ENCODE measurements at regions not wholly inside any gene's neighbourhood (a gene's known extent, or its start where the extent isn't known, plus 50 kb on each side); places are given as distances from the start of the nearest gene placed in this dataset.

DNA sequence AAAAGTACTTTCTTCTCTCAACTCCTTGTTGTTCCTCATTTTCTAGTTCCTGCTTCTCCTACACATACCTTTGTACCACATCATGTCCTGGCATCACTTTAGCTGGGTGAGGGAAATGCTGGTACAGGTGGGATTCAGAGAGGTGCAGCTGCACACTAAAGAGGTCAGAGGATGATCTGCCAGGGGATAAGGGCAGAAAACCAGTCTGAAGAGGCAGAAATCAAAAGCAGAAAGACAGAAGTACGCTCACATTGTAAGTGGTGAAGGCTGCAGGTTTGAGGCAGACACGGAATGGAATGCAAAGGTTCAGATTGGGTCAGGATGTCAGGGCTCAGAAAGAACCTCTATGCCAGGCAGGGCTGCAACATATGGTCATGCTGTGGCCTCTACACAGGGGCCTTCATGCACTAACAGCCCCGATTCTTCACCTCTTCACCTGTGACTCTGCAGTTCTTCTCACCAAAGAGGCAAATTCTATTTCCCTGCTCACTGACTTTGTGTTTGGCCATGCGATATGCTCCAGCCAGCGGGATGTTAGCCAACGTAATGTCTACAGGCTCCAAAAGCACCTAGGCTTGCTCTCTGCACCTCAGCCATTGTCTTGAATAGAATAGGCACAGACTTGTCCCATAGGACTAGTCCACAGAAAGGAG lies 373.7 kb downstream of the NXPE2 start:
- no peaks in the 10 kb centered on the region for H3K27me3 ChIP-seq (ENCODE audit: control insufficient read depth, insufficient read depth, low read length)
- no peak overlapping the region for H3K27ac ChIP-seq (ENCODE audit: low read length)
- WGBS (ENCODE audit: insufficient coverage): 74% methylated on average over 6 of the region's 6 CpGs
- no peak overlapping the region for H3K4me3 ChIP-seq (ENCODE audit: low read length)
- H3K4me1 ChIP-seq (ENCODE audit: control insufficient read depth, insufficient read depth, low read length): no peaks in the 10 kb centered on the region
- DNase-seq: no peak
- no peaks in the 10 kb centered on the region for H3K36me3 ChIP-seq (ENCODE audit: control insufficient read depth, insufficient read depth, low read length)
- peaks cover 10% of the 10 kb centered on the region for H3K9me3 ChIP-seq (replicated peaks; ENCODE audit: control insufficient read depth, low read depth, low read length)

DNA sequence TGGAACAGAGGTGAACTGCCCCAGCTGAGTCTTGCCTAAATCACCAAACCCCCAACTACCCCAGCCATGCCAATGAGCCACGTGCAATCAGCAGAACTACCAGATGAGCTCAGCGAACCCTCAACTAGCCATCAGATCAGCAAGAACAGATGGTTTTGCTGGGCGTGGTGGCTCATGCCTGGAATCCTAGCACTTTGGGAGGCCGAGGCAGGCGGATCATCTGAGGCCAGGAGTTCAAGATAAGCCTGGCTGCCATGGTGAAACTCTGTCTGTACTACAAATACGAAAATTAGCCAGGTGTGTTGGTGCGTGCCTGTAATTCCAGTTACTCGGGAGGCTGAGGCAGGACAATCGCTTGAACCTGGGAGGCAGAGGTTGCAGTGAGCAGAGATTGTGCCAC lies 374.3 kb downstream of the NXPE2 start:
- no peaks in the 10 kb centered on the region for H3K36me3 ChIP-seq (ENCODE audit: control insufficient read depth, insufficient read depth, low read length)
- no peak for DNase-seq
- WGBS (ENCODE audit: insufficient coverage): 85% methylated on average over 9 of the region's 9 CpGs
- H3K9me3 ChIP-seq (replicated peaks; ENCODE audit: control insufficient read depth, low read depth, low read length): peaks cover 13% of the 10 kb centered on the region
- no peaks in the 10 kb centered on the region for H3K27me3 ChIP-seq (ENCODE audit: control insufficient read depth, insufficient read depth, low read length)
- H3K27ac ChIP-seq (ENCODE audit: low read length): no peak overlapping the region
- H3K4me3 ChIP-seq (ENCODE audit: low read length): no peak overlapping the region
- no peaks in the 10 kb centered on the region for H3K4me1 ChIP-seq (ENCODE audit: control insufficient read depth, insufficient read depth, low read length)

DNA sequence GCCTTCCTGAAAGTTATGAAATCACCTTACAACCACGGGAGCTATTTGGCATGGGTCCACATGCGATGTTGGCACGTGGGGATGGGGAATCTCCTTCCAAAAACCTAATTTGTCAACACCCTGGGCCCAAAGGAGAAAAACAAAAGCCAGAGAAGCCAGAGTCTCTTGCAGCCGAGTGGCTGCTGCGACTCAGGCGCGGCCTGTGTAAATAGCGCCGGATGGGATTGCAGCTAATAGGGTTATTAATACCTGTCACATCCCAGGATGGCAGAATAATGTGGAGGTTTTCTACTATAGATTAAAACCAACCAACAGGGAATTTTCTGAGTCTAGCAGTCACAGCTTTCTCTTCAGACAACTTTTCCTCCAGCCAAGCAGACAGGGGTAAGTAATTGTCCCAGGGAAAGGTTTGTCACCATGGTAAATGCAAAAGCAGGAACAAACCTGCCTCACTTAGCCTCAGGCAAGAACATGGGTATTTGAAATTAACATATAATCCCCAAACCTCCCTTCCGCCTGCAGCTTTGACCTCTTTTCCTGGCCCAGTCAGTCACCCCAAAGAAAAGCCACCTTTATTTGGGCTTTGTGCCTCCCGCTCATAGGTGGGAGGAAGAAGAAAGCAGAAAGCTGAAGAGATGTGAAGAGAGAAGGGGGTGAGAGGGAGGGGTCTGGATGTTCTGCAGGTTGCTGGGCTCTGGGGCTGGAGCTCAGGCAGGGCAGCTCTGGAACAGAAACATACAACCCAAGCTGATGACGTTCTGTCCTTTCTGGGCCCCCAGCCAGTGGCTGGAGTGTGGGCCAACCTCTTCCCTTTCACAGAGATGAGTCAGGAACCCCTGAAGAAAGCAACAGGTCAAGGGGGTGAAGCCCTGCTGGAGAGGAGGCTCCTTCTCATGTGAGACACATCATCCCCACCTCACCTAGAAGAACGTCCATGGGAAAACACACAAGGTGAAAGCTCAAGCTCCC lies 376.5 kb downstream of the NXPE2 start:
- Histone ChIP-seq H3K27me3 (ENCODE audit: control insufficient read depth, insufficient read depth, low read length) (no peaks in the 10 kb centered on the region), H3K27ac (ENCODE audit: low read length) (no peak overlapping the region), H3K9me3 (replicated peaks; ENCODE audit: control insufficient read depth, low read depth, low read length) (peaks cover 13% of the 10 kb centered on the region), H3K4me3 (ENCODE audit: low read length) (no peak overlapping the region), H3K4me1 (ENCODE audit: control insufficient read depth, insufficient read depth, low read length) (no peaks in the 10 kb centered on the region), H3K36me3 (ENCODE audit: control insufficient read depth, insufficient read depth, low read length) (no peaks in the 10 kb centered on the region)
- 67% methylated on average over 2 of the region's 13 CpGs for WGBS (ENCODE audit: insufficient coverage)
- DNase-seq: no peak

DNA sequence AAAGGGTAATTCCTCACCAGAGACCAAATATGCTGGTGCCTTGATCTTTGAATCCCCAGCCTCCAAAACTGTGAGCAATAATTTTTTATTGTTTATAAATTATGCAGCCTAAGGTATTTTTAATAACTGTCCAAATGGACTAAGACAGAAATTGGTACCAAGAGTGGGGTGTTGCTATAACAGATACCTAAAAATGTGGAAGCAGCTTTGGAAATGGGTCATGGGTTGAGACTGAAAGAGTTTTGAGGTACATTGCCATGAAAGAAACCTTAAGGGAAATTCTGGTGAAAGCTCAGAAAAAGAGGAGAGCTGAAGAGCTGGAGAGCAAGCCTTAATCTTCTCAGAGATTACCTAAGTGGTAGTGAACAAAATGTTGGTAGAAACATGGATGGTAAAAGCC lies 378.2 kb downstream of the NXPE2 start:
- Histone ChIP-seq H3K4me1 (ENCODE audit: control insufficient read depth, insufficient read depth, low read length) (peaks cover 4% of the 10 kb centered on the region), H3K4me3 (ENCODE audit: low read length) (no peak overlapping the region), H3K27ac (ENCODE audit: low read length) (no peak overlapping the region), H3K36me3 (ENCODE audit: control insufficient read depth, insufficient read depth, low read length) (no peaks in the 10 kb centered on the region), H3K27me3 (ENCODE audit: control insufficient read depth, insufficient read depth, low read length) (no peaks in the 10 kb centered on the region), H3K9me3 (replicated peaks; ENCODE audit: control insufficient read depth, low read depth, low read length) (peaks cover 13% of the 10 kb centered on the region)
- DNase-seq: no peak

DNA sequence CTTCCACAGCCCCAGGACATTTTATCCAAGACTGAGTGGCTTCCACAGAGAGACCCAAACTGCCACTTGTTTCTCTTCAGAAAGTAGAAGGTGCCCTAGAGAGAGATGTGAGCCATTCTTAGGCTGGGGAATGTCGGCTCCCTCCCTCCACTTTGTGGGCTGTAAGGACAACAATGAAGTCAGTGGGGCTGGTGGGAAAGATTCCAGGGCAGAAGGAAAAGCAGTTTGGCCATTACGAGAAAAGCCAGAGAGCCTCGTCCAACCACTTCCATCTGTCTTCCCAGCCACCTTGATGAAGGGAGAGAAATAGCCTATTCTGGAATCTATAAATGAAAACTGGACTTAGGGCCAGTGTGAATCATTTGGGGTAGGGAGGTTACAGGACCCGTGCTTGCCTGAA lies 382.5 kb downstream of the NXPE2 start:
- peak; percentile 64 for DNase-seq
- peaks cover 4% of the 10 kb centered on the region for H3K4me1 ChIP-seq (ENCODE audit: control insufficient read depth, insufficient read depth, low read length)
- H3K9me3 ChIP-seq (replicated peaks; ENCODE audit: control insufficient read depth, low read depth, low read length): peaks cover 13% of the 10 kb centered on the region
- H3K4me3 ChIP-seq (ENCODE audit: low read length): no peak overlapping the region
- no CpG with 5 or more reads among the region's 4 CpGs for WGBS (ENCODE audit: insufficient coverage)
- no peaks in the 10 kb centered on the region for H3K27me3 ChIP-seq (ENCODE audit: control insufficient read depth, insufficient read depth, low read length)
- H3K27ac ChIP-seq (ENCODE audit: low read length): no peak overlapping the region
- no peaks in the 10 kb centered on the region for H3K36me3 ChIP-seq (ENCODE audit: control insufficient read depth, insufficient read depth, low read length)

DNA sequence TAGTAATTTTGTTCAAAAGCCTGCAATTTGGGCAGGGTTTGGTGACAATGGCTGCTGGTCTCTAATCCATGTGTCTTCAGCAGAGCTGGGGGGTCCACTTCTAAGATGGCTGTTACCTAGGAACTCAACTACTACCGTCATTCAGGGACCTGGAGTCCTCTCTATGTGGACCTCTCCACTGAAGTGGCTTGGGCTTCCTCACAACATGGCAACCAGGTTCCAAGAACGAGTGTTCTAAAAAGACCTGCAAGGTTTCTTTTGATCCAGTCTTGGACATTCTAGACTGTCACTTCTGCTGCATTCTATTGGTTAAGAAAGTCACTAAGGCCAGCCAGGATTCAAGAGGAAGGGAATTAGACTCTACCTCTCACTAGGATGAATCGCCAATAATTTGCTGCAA lies 387.0 kb downstream of the NXPE2 start:
- Histone ChIP-seq H3K4me1 (ENCODE audit: control insufficient read depth, insufficient read depth, low read length) (no peaks in the 10 kb centered on the region), H3K36me3 (ENCODE audit: control insufficient read depth, insufficient read depth, low read length) (no peaks in the 10 kb centered on the region), H3K9me3 (replicated peaks; ENCODE audit: control insufficient read depth, low read depth, low read length) (peaks cover 3% of the 10 kb centered on the region), H3K4me3 (ENCODE audit: low read length) (no peak overlapping the region), H3K27ac (ENCODE audit: low read length) (no peak overlapping the region), H3K27me3 (ENCODE audit: control insufficient read depth, insufficient read depth, low read length) (peaks cover 3% of the 10 kb centered on the region)
- 100% methylated on average over 1 of the region's 3 CpGs for WGBS (ENCODE audit: insufficient coverage)
- DNase-seq: no peak

DNA sequence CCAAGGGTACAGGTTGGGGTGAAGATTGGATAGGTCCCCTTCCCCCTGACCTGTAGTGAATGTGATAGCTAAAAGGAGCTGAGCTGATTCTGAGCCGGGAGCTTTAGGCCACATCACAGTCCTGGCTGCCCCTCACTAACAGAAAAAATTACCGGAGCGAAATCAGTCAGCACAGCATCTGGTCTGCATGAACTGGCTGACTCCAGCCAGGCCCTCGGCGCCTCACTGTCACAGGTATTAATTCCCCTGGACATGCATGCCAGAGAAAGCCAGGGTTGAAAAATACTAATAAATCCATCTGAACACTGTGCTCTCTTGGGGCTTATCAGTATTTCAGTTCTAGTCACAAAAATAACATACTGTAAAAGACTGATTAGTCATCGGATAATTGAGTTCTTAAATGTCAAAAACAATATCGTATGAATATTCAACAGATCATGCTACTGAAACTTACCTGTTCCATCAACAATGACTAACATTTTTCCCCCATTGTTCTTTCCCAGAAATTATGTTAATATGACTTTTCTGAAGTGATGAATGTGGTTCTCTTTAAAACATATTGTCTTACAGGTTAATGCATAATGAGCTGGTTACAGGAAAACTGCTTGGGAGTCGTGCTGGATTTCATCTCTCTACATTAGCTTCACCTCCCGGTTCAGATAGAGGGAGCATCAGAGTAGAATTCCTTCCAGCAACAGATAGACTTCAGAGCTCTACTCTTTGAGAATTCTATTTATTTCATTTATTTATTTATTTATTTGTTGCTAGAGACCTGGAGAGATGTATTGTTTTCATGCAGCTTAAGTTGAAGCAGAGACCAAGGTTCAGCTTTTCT lies 387.7 kb downstream of the NXPE2 start:
- H3K4me1 ChIP-seq (ENCODE audit: control insufficient read depth, insufficient read depth, low read length): no peaks in the 10 kb centered on the region
- WGBS (ENCODE audit: insufficient coverage): 10% methylated on average over 2 of the region's 9 CpGs
- H3K4me3 ChIP-seq (ENCODE audit: low read length): no peak overlapping the region
- peaks cover 3% of the 10 kb centered on the region for H3K9me3 ChIP-seq (replicated peaks; ENCODE audit: control insufficient read depth, low read depth, low read length)
- peaks cover 3% of the 10 kb centered on the region for H3K27me3 ChIP-seq (ENCODE audit: control insufficient read depth, insufficient read depth, low read length)
- no peak overlapping the region for H3K27ac ChIP-seq (ENCODE audit: low read length)
- no peaks in the 10 kb centered on the region for H3K36me3 ChIP-seq (ENCODE audit: control insufficient read depth, insufficient read depth, low read length)
- DNase-seq: no peak

DNA sequence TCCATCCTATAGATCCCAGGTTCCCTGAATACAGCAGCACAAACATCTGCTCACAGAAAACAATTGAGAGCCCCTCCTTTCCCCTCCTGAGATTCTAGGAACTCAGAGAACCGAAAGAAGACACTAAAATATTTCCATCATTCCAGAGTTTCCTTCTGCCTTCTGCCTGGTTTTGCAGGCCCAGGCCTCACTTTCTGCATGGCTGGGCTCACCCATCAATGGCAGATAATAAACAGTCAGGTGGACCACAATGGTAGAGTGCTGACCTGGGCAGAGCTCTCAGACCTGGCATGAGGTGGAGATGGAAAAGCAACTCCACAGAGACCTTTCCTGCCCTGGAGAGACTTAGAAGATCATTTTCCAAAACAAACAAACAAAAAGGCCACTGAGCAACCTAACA lies 389.1 kb downstream of the NXPE2 start:
- no peak overlapping the region for H3K4me3 ChIP-seq (ENCODE audit: low read length)
- 29% methylated on average over 1 of the region's 1 CpG for WGBS (ENCODE audit: insufficient coverage)
- no peak overlapping the region for H3K27ac ChIP-seq (ENCODE audit: low read length)
- no peaks in the 10 kb centered on the region for H3K36me3 ChIP-seq (ENCODE audit: control insufficient read depth, insufficient read depth, low read length)
- H3K27me3 ChIP-seq (ENCODE audit: control insufficient read depth, insufficient read depth, low read length): peaks cover 3% of the 10 kb centered on the region
- H3K9me3 ChIP-seq (replicated peaks; ENCODE audit: control insufficient read depth, low read depth, low read length): peaks cover 3% of the 10 kb centered on the region
- H3K4me1 ChIP-seq (ENCODE audit: control insufficient read depth, insufficient read depth, low read length): no peaks in the 10 kb centered on the region
- DNase-seq: peak; percentile 13

DNA sequence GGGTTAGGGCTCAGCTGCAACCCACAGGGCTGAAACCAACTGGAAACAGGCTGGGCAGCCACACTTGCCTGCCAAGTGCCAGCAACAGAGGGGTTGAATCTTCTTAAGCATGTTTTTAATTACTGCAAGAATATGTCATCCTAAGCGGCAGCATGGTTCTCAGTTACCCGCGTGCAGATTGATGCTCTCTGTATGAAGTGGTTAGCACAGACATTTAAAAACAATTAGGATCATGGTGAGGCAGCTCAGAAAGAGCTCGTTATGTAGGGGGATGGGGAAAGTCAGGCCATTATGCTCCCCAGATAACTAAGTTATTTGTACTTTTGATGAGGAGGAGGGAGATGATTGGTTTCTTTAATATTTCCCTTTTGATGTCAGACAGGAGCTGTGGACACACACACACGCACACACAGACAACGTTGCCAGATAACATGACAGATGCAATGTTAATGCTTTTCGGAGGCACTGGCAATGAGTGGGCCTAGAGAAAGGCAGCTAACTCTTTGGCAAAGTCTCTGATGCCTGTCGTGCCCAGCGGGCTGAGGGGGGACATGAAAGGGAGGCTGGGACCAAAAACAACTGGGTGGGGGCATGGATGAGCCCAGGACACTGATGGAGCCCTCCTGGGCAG lies 389.7 kb downstream of the NXPE2 start:
- DNase-seq: no peak
- no peaks in the 10 kb centered on the region for H3K4me1 ChIP-seq (ENCODE audit: control insufficient read depth, insufficient read depth, low read length)
- H3K27me3 ChIP-seq (ENCODE audit: control insufficient read depth, insufficient read depth, low read length): peaks cover 3% of the 10 kb centered on the region
- no peak overlapping the region for H3K27ac ChIP-seq (ENCODE audit: low read length)
- WGBS (ENCODE audit: insufficient coverage): 63% methylated on average over 6 of the region's 9 CpGs
- peaks cover 3% of the 10 kb centered on the region for H3K9me3 ChIP-seq (replicated peaks; ENCODE audit: control insufficient read depth, low read depth, low read length)
- H3K4me3 ChIP-seq (ENCODE audit: low read length): no peak overlapping the region
- no peaks in the 10 kb centered on the region for H3K36me3 ChIP-seq (ENCODE audit: control insufficient read depth, insufficient read depth, low read length)

Data from muscle of leg (tissue), 3 donors.